ENCODE measurements at regions not wholly inside any gene's neighbourhood (a gene's known extent, or its start where the extent isn't known, plus 50 kb on each side); places are given as distances from the start of the nearest gene placed in this dataset.
"Not testable (repeated sequence)": the region's sequence is repeated elsewhere in the genome, so short reads cannot be mapped to it uniquely, and the experiment has no call there.

- TF ChIP-seq, protein P1, sequence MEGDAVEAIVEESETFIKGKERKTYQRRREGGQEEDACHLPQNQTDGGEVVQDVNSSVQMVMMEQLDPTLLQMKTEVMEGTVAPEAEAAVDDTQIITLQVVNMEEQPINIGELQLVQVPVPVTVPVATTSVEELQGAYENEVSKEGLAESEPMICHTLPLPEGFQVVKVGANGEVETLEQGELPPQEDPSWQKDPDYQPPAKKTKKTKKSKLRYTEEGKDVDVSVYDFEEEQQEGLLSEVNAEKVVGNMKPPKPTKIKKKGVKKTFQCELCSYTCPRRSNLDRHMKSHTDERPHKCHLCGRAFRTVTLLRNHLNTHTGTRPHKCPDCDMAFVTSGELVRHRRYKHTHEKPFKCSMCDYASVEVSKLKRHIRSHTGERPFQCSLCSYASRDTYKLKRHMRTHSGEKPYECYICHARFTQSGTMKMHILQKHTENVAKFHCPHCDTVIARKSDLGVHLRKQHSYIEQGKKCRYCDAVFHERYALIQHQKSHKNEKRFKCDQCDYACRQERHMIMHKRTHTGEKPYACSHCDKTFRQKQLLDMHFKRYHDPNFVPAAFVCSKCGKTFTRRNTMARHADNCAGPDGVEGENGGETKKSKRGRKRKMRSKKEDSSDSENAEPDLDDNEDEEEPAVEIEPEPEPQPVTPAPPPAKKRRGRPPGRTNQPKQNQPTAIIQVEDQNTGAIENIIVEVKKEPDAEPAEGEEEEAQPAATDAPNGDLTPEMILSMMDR (IDR thresholded peaks at IDR 0.05): no peak
- DNase-seq: peak; percentile 6
- no peak overlapping the region for H3K27ac Mint-ChIP-seq
These were observed 258.3 kb downstream of the SRGAP2C start for GRCh38 chr1:121443001-121443540.

DNA sequence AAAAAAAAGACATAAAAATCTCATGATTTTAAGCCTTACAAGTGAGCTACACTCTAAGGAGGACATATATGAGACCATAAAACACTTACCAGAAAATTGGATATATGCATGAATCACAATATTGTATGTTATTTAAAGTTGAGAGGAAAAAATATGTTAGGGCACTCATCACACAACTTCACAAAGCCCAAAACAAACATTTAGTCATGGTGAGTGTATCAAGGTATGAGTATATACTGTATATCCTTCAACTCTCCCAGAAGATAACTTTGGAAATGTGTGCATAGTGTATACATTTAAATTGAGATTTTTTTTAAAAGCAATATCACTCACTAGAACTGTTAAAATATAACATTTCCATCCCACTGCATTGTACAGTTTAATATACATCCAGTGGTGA, 259.3 kb downstream of the SRGAP2C start:
- no peaks in the 10 kb centered on the region for H3K36me3 Mint-ChIP-seq (ENCODE audit: low read depth)
- no peak overlapping the region for H3K27ac Mint-ChIP-seq
- TF ChIP-seq, protein P1 (IDR thresholded peaks at IDR 0.05): no peak
- H3K27me3 Mint-ChIP-seq (ENCODE audit: insufficient read depth): peaks cover 7% of the 10 kb centered on the region; the same call in 1 of the 2 replicates
- no peaks in the 10 kb centered on the region for H3K9me3 Mint-ChIP-seq
- no peak overlapping the region for H3K4me3 Mint-ChIP-seq
- peaks cover 13% of the 10 kb centered on the region for H3K4me1 Mint-ChIP-seq (ENCODE audit: low read depth)
- DNase-seq: no peak

More at GRCh38 chr1:121443001-121443540, 258.3 kb downstream of the SRGAP2C start:
- H3K36me3 Mint-ChIP-seq (ENCODE audit: low read depth): no peaks in the 10 kb centered on the region
- H3K9me3 Mint-ChIP-seq: no peaks in the 10 kb centered on the region
- H3K4me3 Mint-ChIP-seq: peak overlapping the region; percentile 4; the same call in 1 of the 2 replicates
- H3K27me3 Mint-ChIP-seq (ENCODE audit: insufficient read depth): peaks cover 15% of the 10 kb centered on the region; the same call in 1 of the 2 replicates
- peaks cover 13% of the 10 kb centered on the region for H3K4me1 Mint-ChIP-seq (ENCODE audit: low read depth)

DNA sequence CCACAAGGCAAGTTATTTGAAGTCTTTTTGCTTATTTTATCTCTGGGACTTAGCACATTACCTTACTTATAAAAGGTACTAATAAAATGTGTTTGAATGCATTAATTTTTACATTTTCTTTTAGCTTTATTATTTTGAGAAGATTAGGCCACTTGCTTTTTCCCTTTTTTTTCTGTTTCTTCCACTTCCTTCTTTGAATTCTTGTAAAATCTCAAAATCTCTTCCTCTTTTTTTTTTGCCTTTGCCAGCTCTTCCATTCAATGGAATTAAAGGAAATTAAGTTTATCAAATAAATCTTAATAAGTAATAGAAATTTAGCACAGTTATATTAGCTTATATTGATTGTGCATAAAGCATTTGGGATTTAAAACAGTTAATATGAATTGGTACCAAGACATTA, 260.9 kb downstream of the SRGAP2C start:
- TF ChIP-seq, protein P1 (IDR thresholded peaks at IDR 0.05): no peak
- H3K36me3 Mint-ChIP-seq (ENCODE audit: low read depth): no peaks in the 10 kb centered on the region
- H3K27me3 Mint-ChIP-seq (ENCODE audit: insufficient read depth): peaks cover 4% of the 10 kb centered on the region; the same call in 1 of the 2 replicates
- peaks cover 13% of the 10 kb centered on the region for H3K4me1 Mint-ChIP-seq (ENCODE audit: low read depth)
- no peak overlapping the region for H3K4me3 Mint-ChIP-seq
- no peak overlapping the region for H3K27ac Mint-ChIP-seq
- no peak for DNase-seq
- no peaks in the 10 kb centered on the region for H3K9me3 Mint-ChIP-seq

GRCh38 chr1:121447280-121447923, 262.6 kb downstream of the SRGAP2C start:
- TF ChIP-seq, protein P1 (IDR thresholded peaks at IDR 0.05): peak; percentile 86

GRCh38 chr1:121448064-121448463, 263.3 kb downstream of the SRGAP2C start:
- H3K27me3 Mint-ChIP-seq (ENCODE audit: insufficient read depth); H3K36me3 Mint-ChIP-seq (ENCODE audit: low read depth); H3K9me3 Mint-ChIP-seq; H3K4me1 Mint-ChIP-seq (ENCODE audit: low read depth); DNase-seq; H3K27ac Mint-ChIP-seq; H3K4me3 Mint-ChIP-seq: not testable (repeated sequence)

More at GRCh38 chr1:121447280-121447923, 262.6 kb downstream of the SRGAP2C start:
- not testable (repeated sequence) for H3K4me3 Mint-ChIP-seq; DNase-seq; H3K27ac Mint-ChIP-seq; H3K36me3 Mint-ChIP-seq (ENCODE audit: low read depth); H3K27me3 Mint-ChIP-seq (ENCODE audit: insufficient read depth); H3K9me3 Mint-ChIP-seq
- H3K4me1 Mint-ChIP-seq (ENCODE audit: low read depth): peaks cover 13% of the 10 kb centered on the region

DNA sequence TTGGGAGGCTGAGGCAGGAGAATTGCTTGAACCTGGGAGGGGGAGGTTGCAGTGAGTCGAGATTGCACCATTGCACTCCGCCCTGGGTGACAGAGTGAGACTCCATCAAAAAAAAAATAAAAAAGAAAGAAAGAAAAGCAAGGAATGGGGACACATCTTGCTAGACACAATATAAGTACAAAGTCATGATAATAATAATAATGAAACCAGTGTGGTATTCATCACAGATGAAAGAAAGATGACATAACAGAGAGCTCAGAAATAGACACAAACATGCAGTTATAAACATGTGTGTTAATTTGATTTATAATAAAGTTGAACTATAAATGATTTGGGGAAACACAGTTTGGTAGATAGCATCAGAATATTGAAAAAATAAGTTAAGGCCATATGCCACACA, 264.1 kb downstream of the SRGAP2C start:
- H3K4me1 Mint-ChIP-seq (ENCODE audit: low read depth): peaks cover under 1% of the 10 kb centered on the region; the same call in 1 of the 2 replicates
- H3K9me3 Mint-ChIP-seq: no peaks in the 10 kb centered on the region
- H3K27me3 Mint-ChIP-seq (ENCODE audit: insufficient read depth): peaks cover 12% of the 10 kb centered on the region
- no peak overlapping the region for H3K27ac Mint-ChIP-seq
- H3K36me3 Mint-ChIP-seq (ENCODE audit: low read depth): no peaks in the 10 kb centered on the region
- DNase-seq: no peak
- TF ChIP-seq, protein P1 (IDR thresholded peaks at IDR 0.05): no peak
- no peak overlapping the region for H3K4me3 Mint-ChIP-seq

Measured in HFFc6 (cell line).